ENCODE measurements at regions not wholly inside any gene's neighbourhood (a gene's known extent, or its start where the extent isn't known, plus 50 kb on each side); places are given as distances from the start of the nearest gene placed in this dataset.
"Not testable (repeated sequence)": the region's sequence is repeated elsewhere in the genome, so short reads cannot be mapped to it uniquely, and the experiment has no call there.

- DNase-seq, result peak; percentile 63
These were observed 1032.2 kb downstream of the CDH11 start for GRCh38 chr16:64089697-64090096.

- DNase-seq, result no peak
These were observed 1033.0 kb downstream of the CDH11 start for GRCh38 chr16:64088838-64089237.

- DNase-seq, result no peak
These were observed 1036.6 kb downstream of the CDH11 start for GRCh38 chr16:64085296-64085695.

GRCh38 chr16:64084706-64085105, 1037.2 kb downstream of the CDH11 start:
- DNase-seq, result no peak

GRCh38 chr16:64083428-64084129, 1038.3 kb downstream of the CDH11 start:
- no peak for DNase-seq

GRCh38 chr16:64077242-64077641, 1044.6 kb downstream of the CDH11 start:
- no peak for DNase-seq

GRCh38 chr16:64074706-64075105, 1047.2 kb downstream of the CDH11 start:
- DNase-seq, result no peak

GRCh38 chr16:64072131-64072730, 1049.6 kb downstream of the CDH11 start:
- not testable (repeated sequence) for DNase-seq

GRCh38 chr16:64065523-64065922, 1056.3 kb downstream of the CDH11 start:
- DNase-seq, result no peak

- no peak for DNase-seq
These were observed 1060.2 kb downstream of the CDH11 start for GRCh38 chr16:64061621-64062020.

- no peak for DNase-seq
These were observed 1061.2 kb downstream of the CDH11 start for GRCh38 chr16:64060631-64061030.

GRCh38 chr16:64058685-64059084, 1063.2 kb downstream of the CDH11 start:
- DNase-seq, result no peak

GRCh38 chr16:64051824-64052223, 1070.0 kb downstream of the CDH11 start:
- peak; percentile 63 for DNase-seq

- DNase-seq, result no peak
These were observed 1074.0 kb downstream of the CDH11 start for GRCh38 chr16:64047878-64048277.

GRCh38 chr16:64047207-64047606, 1074.7 kb downstream of the CDH11 start:
- no peak for DNase-seq

- DNase-seq, result no peak
These were observed 1086.5 kb downstream of the CDH11 start for GRCh38 chr16:64035337-64035736.

- DNase-seq, result no peak
These were observed 1102.5 kb downstream of the CDH11 start for GRCh38 chr16:64019339-64019738.

- DNase-seq, result no peak
These were observed 1104.1 kb downstream of the CDH11 start for GRCh38 chr16:64017796-64018195.

GRCh38 chr16:64013856-64014255, 1108.0 kb downstream of the CDH11 start:
- no peak for DNase-seq

- DNase-seq, result no peak
These were observed 1109.7 kb downstream of the CDH11 start for GRCh38 chr16:64012166-64012565.

- DNase-seq, result no peak
These were observed 1110.2 kb downstream of the CDH11 start for GRCh38 chr16:64011650-64012049.

- no peak for DNase-seq
These were observed 1113.7 kb downstream of the CDH11 start for GRCh38 chr16:64008131-64008530.

- no peak for DNase-seq
These were observed 1117.7 kb downstream of the CDH11 start for GRCh38 chr16:64004116-64004515.

- DNase-seq, result no peak
These were observed 1126.8 kb downstream of the CDH11 start for GRCh38 chr16:63995025-63995424.

- peak; percentile 90 for DNase-seq
These were observed 1138.5 kb downstream of the CDH11 start for GRCh38 chr16:63983401-63983800.

Data from DMS53 (cell line).